ENCODE measurements at regions not wholly inside any gene's neighbourhood (a gene's known extent, or its start where the extent isn't known, plus 50 kb on each side); places are given as distances from the start of the nearest gene placed in this dataset.

DNA sequence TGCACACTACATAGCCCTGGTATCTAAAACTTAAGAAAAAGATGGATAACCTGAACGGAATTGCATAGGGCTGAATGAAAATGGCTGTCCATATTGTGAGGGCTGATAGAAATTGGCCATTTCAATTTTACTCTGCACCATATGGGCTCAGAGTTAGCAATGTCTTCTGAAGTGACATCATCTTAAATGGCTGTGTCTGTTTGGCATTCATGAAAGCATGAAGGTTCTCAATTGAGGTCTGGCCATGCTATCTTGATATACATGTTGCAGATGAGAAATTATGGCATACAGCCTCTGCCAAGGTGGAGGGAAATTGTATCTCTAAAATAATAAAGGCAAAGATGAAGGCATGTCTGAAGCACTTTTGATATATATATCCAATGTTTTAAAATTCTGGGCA is 226.0 kb upstream of the PDE3A start:
- Histone ChIP-seq H3K4me3 (ENCODE audit: low read length, poor library complexity, severe bottlenecking) (no peak overlapping the region), H3K79me2 (ENCODE audit: insufficient read depth, low read length) (no peaks in the 10 kb centered on the region), H3F3A (ENCODE audit: low read depth) (no peaks in the 10 kb centered on the region), H3K36me3 (ENCODE audit: insufficient read depth, low read length) (no peaks in the 10 kb centered on the region), H3K9me3 (ENCODE audit: insufficient read depth, low read depth, low read length) (no peaks in the 10 kb centered on the region), H3K27me3 (ENCODE audit: insufficient read depth, low read length, poor library complexity, severe bottlenecking) (no peaks in the 10 kb centered on the region), H3K4me1 (ENCODE audit: insufficient read depth, low read length, poor library complexity, severe bottlenecking) (no peaks in the 10 kb centered on the region), H3K4me2 (ENCODE audit: low read depth, low read length, poor library complexity, severe bottlenecking) (no peak overlapping the region), H4K20me1 (ENCODE audit: insufficient read depth, low read length, poor library complexity, severe bottlenecking) (no peaks in the 10 kb centered on the region), H3K9me2 (replicated peaks; ENCODE audit: low read depth, low read length) (no peaks in the 10 kb centered on the region), H3K9ac (ENCODE audit: low read depth, low read length, poor library complexity, severe bottlenecking) (no peak overlapping the region), H2AFZ (ENCODE audit: low read length) (0 out of 2 replicates have a peak overlapping the region, but pooled peaks have one; percentile 10)
- TF ChIP-seq, protein P1, sequence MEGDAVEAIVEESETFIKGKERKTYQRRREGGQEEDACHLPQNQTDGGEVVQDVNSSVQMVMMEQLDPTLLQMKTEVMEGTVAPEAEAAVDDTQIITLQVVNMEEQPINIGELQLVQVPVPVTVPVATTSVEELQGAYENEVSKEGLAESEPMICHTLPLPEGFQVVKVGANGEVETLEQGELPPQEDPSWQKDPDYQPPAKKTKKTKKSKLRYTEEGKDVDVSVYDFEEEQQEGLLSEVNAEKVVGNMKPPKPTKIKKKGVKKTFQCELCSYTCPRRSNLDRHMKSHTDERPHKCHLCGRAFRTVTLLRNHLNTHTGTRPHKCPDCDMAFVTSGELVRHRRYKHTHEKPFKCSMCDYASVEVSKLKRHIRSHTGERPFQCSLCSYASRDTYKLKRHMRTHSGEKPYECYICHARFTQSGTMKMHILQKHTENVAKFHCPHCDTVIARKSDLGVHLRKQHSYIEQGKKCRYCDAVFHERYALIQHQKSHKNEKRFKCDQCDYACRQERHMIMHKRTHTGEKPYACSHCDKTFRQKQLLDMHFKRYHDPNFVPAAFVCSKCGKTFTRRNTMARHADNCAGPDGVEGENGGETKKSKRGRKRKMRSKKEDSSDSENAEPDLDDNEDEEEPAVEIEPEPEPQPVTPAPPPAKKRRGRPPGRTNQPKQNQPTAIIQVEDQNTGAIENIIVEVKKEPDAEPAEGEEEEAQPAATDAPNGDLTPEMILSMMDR (conservative IDR thresholded peaks at IDR 0.05; ENCODE audit: low read length) = no peak

DNA sequence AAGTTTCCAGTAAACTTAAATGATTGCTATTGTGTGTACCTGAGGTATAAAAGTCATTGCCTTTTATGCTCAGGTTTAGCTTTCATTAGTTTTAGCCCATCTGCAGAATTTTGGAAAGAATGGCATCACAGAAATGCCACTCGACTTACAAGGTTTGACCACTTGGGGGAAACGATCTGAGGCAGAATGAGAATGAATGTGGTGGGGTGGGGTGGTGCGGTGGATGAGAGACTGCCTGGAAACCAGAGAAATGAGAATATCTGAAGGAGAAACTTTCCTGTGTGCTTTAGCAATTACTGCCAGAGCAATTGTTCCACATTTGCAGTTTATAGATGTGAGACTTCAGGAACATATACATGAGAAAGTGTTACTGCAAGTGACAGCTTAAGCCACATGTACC is 225.4 kb upstream of the PDE3A start:
- TF ChIP-seq, protein P1 (conservative IDR thresholded peaks at IDR 0.05; ENCODE audit: low read length) = peak; percentile 58
- TF ChIP-seq EZH2phosphoT487 (IDR thresholded peaks at IDR 0.05; ENCODE audit: borderline replicate concordance) = no peak
- no peaks in the 10 kb centered on the region for H3K9me3 ChIP-seq (ENCODE audit: insufficient read depth, low read depth, low read length)
- H3K9ac ChIP-seq (ENCODE audit: low read depth, low read length, poor library complexity, severe bottlenecking) = no peak overlapping the region
- no peaks in the 10 kb centered on the region for H4K20me1 ChIP-seq (ENCODE audit: insufficient read depth, low read length, poor library complexity, severe bottlenecking)
- no peak overlapping the region for H3K4me3 ChIP-seq (ENCODE audit: low read length, poor library complexity, severe bottlenecking)
- H3K36me3 ChIP-seq (ENCODE audit: insufficient read depth, low read length) = no peaks in the 10 kb centered on the region
- no peaks in the 10 kb centered on the region for H3K9me2 ChIP-seq (replicated peaks; ENCODE audit: low read depth, low read length)
- no peaks in the 10 kb centered on the region for H3K79me2 ChIP-seq (ENCODE audit: insufficient read depth, low read length)
- H2AFZ ChIP-seq (ENCODE audit: low read length) = no peak overlapping the region
- no peaks in the 10 kb centered on the region for H3F3A ChIP-seq (ENCODE audit: low read depth)
- no peaks in the 10 kb centered on the region for H3K27me3 ChIP-seq (ENCODE audit: insufficient read depth, low read length, poor library complexity, severe bottlenecking)
- H3K4me2 ChIP-seq (ENCODE audit: low read depth, low read length, poor library complexity, severe bottlenecking) = no peak overlapping the region
- H3K4me1 ChIP-seq (ENCODE audit: insufficient read depth, low read length, poor library complexity, severe bottlenecking) = no peaks in the 10 kb centered on the region

DNA sequence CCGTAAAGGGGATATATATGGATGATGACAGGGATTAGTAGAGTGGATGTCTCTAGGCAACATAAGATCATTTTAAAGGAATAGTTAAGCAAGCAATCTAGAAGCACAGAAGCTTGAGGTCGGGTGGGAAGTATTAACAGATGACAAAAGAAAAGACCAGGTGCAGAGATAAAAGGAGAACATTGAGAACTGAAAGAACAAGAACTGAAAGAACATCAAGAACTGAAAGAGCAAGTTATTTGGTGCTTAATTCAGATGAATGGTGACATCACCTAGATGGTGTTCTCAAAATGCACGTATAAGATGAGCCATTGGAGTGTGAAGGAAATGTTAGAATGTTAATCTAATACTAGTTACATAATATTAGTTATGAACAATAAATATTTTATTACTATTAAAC is 224.0 kb upstream of the PDE3A start:
- H3K4me3 ChIP-seq (ENCODE audit: low read length, poor library complexity, severe bottlenecking) = no peak overlapping the region
- TF ChIP-seq, protein P1 (conservative IDR thresholded peaks at IDR 0.05; ENCODE audit: low read length) = no peak
- no peak for TF ChIP-seq EZH2phosphoT487 (IDR thresholded peaks at IDR 0.05; ENCODE audit: borderline replicate concordance)
- H3K36me3 ChIP-seq (ENCODE audit: insufficient read depth, low read length) = no peaks in the 10 kb centered on the region
- H3K4me2 ChIP-seq (ENCODE audit: low read depth, low read length, poor library complexity, severe bottlenecking) = no peak overlapping the region
- no peak overlapping the region for H3K9ac ChIP-seq (ENCODE audit: low read depth, low read length, poor library complexity, severe bottlenecking)
- no peak overlapping the region for H2AFZ ChIP-seq (ENCODE audit: low read length)
- no peaks in the 10 kb centered on the region for H3K27me3 ChIP-seq (ENCODE audit: insufficient read depth, low read length, poor library complexity, severe bottlenecking)
- no peaks in the 10 kb centered on the region for H4K20me1 ChIP-seq (ENCODE audit: insufficient read depth, low read length, poor library complexity, severe bottlenecking)
- H3K9me2 ChIP-seq (replicated peaks; ENCODE audit: low read depth, low read length) = no peaks in the 10 kb centered on the region
- no peaks in the 10 kb centered on the region for H3F3A ChIP-seq (ENCODE audit: low read depth)
- H3K9me3 ChIP-seq (ENCODE audit: insufficient read depth, low read depth, low read length) = no peaks in the 10 kb centered on the region
- H3K79me2 ChIP-seq (ENCODE audit: insufficient read depth, low read length) = no peaks in the 10 kb centered on the region
- H3K4me1 ChIP-seq (ENCODE audit: insufficient read depth, low read length, poor library complexity, severe bottlenecking) = no peaks in the 10 kb centered on the region
